HepG2 (cell line): ENCODE measurements at regions not wholly inside any gene's neighbourhood (a gene's known extent, or its start where the extent isn't known, plus 50 kb on each side); places are given as distances from the start of the nearest gene placed in this dataset.

Experiments
- CTCF ChIP-seq: sonication (generic); formaldehyde crosslinking; IDR thresholded peaks from 2 replicates; pipeline ENCODE4 v1.5.0; 2020; ENCODE audit warnings: mild to moderate bottlenecking, missing genetic modification reagents, moderate library complexity
- SP1 ChIP-seq, 2 experiments: fragments of 450-650 bp in 1 of 2; sonication (generic) in 1 of 2; formaldehyde crosslinking in 1 of 2; IDR thresholded peaks; 2 replicates each; pipeline versions ENCODE4 v1.4.0 to v1.6.1; 2016 to 2020; ENCODE audit warnings: missing genetic modification reagents in 1 of 2

GRCh38 chr22:42208362-42208761, 62.1 kb downstream of the TCF20 start:
- no peak for TF ChIP-seq CTCF (CRISPR knock-in tag)
- TF ChIP-seq SP1 (IDR thresholded peaks at IDR 0.05): no peak
- no peak for TF ChIP-seq SP1 (CRISPR knock-in tag; IDR thresholded peaks at IDR 0.05)
